Myocyte (in vitro differentiated cells): ENCODE measurements at regions not wholly inside any gene's neighbourhood (a gene's known extent, or its start where the extent isn't known, plus 50 kb on each side); places are given as distances from the start of the nearest gene placed in this dataset.
"Not testable (repeated sequence)": the region's sequence is repeated elsewhere in the genome, so short reads cannot be mapped to it uniquely, and the experiment has no call there.

ENCODE experiments used
- DNase-seq: peaks from one replicate; pipeline ENCODE4 v3.0.0-alpha.2; 2012; ENCODE audit warnings: low read depth

DNA sequence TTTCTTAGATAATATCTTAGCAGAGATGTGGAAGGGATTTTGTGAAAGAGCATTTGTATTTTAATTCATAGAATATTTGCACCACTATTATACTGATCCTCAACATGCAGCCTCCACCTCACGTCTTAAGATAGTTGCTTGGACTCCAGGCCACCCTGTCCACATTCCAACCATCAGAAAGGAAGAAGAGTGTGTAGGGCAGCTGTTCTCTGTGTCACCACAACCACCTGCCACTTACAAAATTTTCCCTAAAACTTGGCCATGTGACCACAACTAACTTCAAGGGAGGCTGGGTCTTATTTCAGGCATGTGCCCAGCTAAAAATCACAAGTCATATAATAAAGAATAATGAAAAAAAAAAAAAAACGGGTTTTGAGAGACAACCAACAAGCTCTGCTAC lies 528.1 kb downstream of the RAB28 start:
- DNase-seq = peak; percentile 33

DNA sequence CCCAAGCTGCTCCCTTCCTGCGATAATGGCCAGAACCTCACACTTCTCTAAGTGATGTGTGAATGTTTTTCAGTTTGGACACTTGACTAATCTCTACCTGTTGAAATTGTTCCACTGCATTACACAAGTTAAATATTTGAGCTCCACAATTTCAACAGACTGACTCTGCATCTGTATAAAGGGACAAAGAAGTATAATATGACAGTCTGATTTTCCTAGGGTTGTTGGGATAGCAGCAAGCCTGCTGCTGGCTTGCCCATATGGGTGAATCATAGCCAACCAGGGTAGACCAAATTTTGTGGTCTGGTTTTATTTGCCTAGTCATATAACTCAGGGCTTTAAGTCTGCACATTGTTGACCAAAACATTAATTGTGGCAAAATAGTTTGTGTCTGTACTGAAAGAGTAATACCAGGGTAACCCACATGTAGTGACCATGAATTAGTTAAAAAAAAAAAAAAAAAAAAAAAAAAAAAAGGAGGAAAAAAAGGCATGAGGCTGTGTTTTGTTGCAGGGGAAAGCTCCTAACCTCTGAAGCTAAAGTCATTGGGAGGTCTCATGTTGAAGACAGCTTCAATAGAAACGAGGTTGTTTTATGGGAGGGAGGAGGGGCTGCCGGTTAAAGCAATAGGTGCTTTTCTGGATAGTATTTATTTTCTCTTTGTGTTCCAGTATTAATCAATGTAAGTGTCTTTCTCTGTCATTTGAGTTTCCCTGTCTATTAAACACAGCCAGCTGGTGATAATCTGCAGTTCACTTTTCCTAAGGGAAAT lies 534.2 kb downstream of the RAB28 start:
- peak; percentile 2 for DNase-seq

DNA sequence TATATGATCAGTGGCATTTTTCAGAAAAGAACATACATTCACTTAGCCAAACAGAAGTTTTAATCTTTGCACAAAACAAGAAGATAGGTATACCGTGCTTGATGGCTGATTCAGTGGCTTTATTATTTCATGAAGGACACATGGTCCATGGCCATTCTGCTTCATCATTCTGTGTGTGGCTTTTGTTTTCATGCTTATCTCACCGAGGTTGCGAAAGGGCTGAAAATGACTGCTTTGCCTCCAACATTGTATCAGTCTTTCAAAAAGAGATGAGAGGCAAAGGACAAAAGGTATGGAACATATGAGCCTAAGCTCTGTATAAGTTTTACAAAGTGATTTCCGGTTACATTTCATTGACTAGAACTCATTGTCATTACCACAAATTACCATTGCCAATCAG lies 541.1 kb downstream of the RAB28 start:
- DNase-seq = no peak

DNA sequence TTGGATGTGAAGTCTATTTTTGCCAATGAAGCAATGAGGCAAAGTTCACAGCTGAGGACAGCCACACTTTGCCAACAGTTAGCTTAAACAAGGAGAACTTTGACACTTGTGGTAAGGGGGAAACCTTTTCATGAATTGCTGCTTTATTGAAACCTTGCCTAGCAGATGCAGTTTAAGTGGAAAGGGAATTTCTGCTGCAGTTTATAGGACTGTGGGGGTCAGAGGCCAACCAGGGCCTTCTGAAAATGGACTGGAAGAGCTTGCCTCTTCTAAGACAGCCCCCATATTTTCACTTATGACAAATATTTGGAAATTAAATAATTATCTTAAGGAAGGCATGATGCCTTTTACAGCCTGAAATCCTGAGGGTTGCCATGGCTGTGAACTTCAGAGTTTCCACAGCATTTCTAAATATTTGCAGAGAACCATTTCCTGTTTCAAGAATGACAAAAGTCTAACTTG lies 550.3 kb downstream of the RAB28 start:
- no peak for DNase-seq

DNA sequence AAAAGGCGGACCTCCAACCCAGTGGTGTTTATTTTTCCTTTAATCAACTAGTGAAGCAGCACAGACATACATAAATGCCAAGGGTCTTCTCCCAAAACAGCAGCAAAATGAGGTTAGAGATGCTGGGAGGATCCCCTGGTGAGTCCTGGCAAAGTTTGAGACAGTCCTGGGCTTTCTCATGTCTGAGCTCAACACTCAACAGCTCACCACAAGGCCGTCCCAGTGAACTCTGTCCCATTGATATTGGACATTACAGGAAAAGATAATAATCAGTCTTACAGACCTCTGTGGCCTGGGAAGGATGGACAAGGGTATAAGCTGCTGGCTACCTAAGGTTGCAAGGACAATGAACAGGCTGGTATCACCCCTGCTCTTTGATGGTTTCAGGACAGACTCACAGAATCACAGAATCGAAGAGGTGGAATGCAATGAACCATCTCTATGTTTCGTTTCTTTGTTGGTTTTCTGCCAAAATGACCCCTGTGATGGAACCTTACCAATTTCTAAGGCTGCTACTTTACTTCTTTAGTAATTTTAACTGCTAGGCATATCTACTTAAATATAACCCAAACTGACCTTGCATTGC lies 551.8 kb downstream of the RAB28 start:
- DNase-seq = no peak

DNA sequence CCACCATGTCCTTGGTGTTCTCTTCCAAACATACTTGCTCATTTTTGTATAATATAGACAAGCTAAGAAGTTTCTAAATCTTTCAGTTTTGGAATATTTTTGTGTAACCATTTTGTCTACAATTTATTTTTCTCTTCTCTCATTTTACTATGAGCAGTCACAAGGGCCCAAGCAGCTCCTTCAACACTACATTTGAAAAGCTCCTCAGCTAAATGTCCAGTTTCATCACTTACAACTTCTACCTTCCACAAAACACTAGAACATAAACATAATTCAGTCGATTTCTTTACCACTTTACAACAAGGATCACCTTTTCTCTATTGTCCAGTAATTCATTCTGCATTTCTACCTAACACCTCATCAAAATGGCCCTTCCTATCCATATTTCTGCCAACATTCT lies 554.4 kb downstream of the RAB28 start:
- no peak for DNase-seq

DNA sequence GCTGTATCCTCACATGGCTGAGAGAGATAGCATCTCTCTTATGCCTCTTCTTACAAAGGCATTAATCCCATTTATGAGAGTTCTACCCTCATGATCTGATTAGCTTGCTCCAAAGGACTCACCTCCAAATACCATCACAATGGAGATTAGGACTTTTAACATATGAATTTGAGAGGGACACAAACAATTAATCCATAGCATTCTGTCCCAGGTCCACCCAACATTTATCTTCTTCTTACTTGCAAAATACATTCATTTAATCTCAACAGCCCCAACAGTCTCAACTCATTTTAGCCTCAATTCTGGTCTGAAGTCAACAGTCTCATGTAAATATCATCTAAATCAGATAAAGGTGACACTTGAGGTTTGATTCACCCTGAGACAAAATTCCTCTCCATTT lies 555.4 kb downstream of the RAB28 start:
- no peak for DNase-seq

DNA sequence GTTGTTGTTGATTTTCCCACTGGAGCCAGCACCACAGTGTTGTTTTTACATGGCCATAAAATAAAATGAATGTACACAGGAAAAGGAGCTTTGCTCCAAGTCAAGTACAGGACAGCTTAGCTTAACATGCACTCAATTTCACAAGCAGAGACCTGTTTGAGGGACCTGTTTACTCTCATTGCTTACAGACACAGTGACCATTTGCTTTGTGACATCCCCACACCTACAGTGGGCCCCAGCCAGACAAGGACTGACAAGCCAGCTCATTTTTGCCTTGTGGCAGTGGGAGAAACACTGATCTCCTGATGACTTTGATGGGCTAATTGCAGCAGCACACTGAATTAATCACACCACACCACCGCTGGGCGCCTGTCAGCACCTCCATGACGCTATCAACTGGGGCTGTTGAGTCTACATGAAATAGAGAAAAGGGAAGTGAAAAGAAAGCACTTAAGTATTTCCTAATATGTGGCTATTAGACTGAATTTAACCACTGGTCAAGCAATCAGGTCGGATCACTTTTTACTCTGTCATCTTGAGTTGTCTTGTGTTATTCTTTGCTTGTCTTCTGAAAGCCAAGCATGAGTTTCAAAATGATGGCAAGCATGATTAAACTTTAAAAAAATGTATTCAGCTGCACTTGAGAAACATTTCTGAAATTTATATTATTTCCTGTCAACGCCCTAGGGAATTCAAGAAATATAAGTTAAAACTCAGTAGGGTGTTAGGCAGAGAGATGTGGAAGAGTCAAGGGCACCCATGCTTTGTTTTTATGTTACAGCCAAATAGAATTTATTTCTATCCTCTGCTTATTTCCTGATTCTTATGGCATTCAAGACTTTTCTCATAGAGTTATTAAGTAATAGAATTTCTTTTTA lies 557.7 kb downstream of the RAB28 start:
- DNase-seq = no peak

DNA sequence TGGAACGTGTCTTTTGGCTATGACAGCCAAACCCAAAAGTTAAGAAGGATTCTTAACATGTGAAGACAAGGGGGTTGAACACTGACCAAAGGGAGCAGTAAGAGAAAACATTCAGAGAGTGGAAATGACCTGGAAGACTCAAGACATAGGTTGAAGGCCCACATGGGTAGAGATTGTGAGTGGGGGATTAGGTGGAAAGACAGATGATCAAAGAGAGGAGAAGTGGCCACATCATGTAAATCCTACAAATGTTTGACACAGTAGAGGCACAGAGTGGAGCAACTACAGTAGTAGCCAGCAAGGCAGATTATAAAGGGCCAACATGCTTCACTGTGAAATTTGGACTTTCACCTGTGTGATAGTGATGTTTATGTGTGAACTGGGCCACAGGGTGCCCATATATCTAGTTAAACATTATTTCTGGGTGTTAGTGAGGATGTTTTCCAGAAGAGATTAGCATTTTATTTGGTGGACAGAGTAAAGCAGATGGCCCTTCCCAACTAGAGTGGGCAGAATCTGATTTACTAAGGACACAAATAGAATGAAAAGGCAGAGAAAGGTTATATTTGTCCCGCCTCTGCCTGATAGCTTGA lies 559.3 kb downstream of the RAB28 start:
- DNase-seq = no peak

DNA sequence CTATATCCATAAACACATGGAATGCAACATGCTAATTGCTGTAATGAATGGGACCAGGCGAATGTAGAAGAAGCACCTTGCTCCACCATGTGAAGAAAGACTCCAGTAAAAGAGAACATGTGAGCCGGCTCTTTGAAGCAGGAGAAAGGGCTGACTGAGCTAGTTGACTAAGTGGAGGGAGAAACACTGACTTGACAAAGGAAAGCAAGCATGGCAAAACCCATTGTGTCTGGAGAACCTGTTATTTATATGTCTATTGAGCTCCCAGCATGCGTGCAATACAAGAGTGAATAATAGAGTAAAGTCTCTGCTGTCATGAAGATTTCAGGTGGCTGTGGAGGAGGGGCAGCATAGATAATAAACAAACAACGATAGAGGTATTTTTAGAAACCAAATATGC lies 559.9 kb downstream of the RAB28 start:
- DNase-seq = no peak

DNA sequence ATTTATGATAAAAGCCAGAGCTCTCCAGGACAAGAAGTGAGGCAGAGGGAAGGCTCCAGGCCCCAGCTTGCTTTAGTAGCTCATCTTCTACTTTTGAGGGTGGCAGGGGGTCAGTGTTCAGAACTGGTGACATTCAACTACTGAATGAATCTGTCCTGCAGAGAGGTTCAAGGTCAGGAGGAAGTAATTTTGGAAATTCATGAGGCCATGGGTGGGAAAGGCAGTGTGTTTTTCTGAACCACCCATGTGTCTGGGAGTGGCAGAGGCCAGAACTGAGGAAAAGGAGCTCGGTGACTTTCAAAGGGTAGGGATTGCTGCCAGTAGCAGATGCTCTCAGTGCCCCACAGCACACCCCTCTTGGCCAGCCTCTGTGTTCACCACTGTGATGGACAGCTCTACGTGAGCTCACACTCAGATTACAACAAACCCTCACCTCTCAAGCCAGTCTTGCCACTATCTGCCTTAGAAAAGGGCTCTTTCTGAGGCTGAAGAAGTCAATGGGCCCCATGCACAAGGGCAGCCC lies 571.2 kb downstream of the RAB28 start:
- no peak for DNase-seq

DNA sequence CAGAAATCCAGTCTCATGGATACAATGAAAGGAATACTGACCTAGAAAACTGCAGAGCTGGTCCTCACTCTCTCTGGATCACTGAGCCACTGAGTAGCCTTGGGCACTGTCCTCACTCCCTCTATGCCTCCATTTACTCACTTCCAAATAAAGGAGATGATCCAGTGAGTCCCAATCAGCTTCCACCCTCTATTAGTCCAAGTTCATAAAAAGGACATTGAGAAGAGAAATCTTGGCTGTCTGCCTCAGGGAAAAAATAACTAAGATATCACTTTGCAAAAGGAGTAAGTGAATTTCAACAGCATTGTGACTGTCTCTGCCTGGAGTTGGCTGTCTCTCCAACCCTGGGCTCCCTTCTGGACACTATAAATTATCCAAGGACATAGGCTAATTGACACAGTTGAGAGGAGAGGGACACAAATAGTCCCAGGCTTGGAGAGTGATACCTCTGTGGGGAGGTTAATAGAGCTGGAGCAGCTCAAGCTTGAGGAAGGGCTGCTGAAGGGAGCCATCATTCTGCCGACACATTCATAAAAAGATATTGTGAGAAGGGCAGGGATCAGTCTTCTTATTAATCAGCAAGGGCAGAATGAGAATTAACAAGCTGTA lies 572.3 kb downstream of the RAB28 start:
- no peak for DNase-seq

DNA sequence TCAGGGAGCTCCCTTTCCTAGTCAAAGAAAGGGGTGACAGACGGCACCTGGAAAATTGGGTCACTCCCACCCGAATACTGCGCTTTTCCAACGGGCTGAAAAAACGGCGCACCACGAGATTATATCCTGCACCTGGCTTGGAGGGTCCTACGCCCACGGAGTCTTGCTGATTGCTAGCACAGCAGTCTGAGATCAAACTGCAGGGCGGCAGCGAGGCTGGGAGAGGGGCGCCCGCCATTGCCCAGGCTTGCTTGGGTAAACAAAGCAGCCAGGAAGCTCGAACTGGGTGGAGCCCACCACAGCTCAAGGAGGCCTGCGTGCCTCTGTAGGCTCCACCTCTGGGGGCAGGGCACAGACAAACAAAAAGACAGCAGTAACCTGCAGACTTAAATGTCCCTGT lies 580.5 kb downstream of the RAB28 start:
- not testable (repeated sequence) for DNase-seq

DNA sequence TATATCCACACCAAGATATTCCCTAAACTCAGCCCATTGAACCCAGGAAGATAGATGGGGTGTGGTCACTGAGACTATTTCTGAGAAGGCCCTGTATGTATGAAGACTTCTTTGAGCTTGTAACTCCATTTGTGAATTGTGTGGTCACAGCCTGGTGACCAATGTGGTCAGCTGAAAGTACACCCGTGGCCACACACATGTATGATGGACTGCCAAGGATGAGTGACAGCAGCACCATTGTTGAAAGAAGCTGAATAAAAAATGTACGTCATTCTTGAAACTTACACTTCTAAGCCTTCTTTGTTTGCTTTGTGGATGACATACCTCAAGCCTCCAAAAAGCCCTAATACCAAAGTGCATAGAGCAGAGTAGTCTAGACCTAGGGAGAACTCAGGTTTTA lies 581.4 kb downstream of the RAB28 start:
- peak; percentile 7 for DNase-seq

DNA sequence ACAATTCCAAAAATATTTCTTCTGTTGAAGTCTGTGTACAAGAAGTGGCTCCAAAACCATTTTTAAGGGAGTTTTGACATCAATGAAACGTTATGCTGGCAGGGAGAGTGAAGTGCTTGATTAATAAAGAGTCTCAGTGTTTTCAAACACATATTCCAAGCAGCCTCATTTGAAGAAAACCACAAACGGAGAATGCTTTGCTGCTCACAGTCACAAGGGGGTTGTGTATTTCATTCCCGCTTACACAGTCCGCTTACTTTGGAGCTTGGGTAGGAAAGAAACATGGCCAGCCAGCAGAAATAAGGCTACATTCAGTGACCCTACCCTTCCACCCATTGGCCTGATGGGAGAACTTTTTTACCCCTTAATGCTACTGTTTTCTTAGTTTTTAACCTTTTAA lies 586.2 kb downstream of the RAB28 start:
- no peak for DNase-seq

DNA sequence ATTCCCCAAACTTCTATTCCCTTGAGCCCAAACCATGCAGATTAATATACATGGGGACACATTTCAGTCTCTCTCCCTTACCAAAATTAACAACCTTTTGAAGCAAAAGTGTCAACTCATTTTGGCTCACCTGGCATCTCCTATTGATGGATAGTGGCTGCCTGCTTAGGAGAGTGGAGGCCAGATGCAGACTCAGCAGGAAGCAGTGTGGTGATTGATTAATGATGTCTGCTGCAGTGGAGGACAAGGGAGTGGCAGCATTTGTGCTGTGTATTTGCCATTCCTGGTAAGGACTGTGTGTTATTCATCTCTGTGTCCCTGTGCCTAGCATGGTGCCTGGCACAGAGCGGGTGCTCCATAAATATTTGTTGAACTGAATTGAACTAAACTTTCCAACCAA lies 590.1 kb downstream of the RAB28 start:
- no peak for DNase-seq

DNA sequence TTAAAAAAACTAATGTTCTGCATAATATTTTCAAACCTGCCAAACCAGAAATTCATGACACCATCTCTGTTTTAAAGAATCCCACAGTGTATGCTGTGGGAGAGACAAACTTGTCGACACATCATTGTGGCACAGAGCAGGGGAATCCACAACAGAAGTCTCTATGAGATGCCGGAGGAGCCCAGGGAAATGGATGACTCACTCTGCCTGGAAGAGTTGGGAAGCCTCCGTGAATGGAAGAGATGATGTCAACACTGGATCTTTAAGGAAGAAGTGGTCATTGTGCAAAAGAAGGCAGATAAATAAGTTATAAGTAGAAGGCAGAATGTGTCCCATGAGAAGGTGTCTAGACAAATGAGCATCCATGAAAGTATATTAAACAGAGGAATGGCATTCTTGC lies 595.1 kb downstream of the RAB28 start:
- DNase-seq = peak; percentile 3

DNA sequence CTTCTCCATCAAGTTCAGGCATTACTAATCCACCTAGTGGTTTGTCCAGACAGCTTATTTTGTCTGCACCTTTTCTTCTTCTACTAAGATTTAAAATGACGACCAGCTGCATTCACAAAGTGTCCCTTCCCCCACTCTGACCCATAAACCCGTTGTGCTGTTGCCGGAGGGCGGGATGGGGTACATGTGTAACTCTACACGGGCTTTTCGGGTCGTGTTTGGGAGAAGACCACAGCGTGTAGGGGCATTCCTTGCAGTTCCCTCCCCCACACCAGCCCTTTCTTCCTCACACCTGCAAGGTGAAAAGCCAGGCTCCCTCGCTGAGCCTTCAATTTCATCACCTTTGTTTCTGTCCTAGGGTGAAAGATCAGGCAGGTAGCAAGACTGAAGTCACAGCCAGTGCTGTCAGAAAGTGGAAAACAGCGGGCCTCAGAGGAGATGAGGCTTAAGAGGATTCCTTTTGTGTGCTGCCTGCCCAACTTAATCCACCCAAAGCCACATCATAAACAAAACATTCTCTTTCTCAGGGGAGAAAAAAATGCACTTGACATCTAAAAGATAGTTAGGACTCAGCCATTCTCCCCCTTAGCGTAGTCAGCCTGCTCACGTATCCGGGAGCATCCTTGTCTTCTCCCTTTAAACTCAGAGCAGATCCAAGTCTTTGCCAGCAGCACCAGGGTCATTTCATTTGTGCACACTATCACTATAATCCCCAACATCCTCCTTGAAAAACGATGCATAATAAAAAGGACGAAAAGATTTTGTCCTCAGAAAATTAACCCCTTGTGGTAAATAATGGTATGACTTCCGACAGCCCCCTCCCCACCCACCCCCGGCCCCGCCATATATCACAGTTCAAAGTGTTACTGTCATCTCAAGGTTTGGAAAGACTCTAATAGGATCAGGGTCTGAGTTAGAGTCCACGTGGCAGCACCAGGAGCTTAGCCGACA lies 599.0 kb downstream of the RAB28 start:
- DNase-seq = no peak

DNA sequence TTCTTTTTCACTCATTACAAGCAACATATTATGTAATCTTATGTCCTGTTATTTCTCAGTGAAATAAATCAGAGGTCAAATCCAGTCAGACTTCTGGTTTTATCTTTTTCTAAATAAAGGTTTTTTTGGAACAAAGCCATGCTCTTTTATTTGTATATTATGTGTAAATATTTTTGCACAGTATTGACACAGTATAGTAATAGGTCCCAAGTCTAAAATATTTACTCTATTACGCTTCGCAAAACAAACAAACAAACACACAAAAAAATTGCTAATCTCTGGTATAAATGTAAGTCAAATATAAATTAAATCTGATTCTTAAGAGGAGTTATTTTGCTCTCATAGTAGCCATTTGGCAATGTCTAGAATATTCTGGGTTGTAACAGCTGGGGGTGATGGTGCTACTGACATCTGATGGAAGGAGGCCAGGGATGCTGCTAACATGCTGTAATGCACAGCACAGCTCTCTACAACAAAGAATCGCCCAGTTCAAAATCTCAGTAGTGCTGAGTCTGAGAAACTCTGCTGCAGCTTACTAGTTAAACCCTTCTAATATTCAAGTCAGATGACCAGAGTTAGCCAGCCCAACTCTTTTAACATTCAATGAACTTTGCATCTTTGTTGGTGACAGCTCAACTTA lies 602.1 kb downstream of the RAB28 start:
- DNase-seq = no peak
